H9 (cell line): ENCODE measurements at regions not wholly inside any gene's neighbourhood (a gene's known extent, or its start where the extent isn't known, plus 50 kb on each side); places are given as distances from the start of the nearest gene placed in this dataset.

Experiments used
- DNase-seq: peaks from one replicate; pipeline ENCODE4 v3.0.0-alpha.2; 2017
- H2AFZ ChIP-seq: one replicate; pipeline ENCODE4 v1.6.1; 2013; ENCODE audit warnings: mild to moderate bottlenecking, low read length, control low read depth, moderate library complexity
- H2AK5ac ChIP-seq: 2 replicates; pipeline ENCODE4 v1.6.1; 2013; ENCODE audit warnings: low read length, control low read depth, mixed read lengths; ENCODE audit not compliant: insufficient read length
- H2BK120ac ChIP-seq: one replicate; pipeline ENCODE4 v1.6.1; 2013; ENCODE audit warnings: low read depth, mild to moderate bottlenecking, low read length, control low read depth, inconsistent platforms; ENCODE audit not compliant: poor library complexity, severe bottlenecking
- H2BK12ac ChIP-seq: 2 replicates; pipeline ENCODE4 v1.6.1; 2013; ENCODE audit warnings: low read length, control low read depth, mixed read lengths, low read depth; ENCODE audit not compliant: insufficient read length
- H2BK15ac ChIP-seq: 2 replicates; pipeline ENCODE4 v1.6.1; 2013; ENCODE audit warnings: low read depth, low read length, control low read depth
- H2BK20ac ChIP-seq: one replicate; pipeline ENCODE4 v1.6.1; 2013; ENCODE audit warnings: low read depth, mild to moderate bottlenecking, low read length, control low read depth, inconsistent platforms; ENCODE audit not compliant: poor library complexity, severe bottlenecking
- H2BK5ac ChIP-seq: 2 replicates; pipeline ENCODE4 v1.6.1; 2013; ENCODE audit warnings: low read length, control low read depth, mixed read lengths; ENCODE audit not compliant: insufficient read length
- H3K14ac ChIP-seq: 2 replicates; pipeline ENCODE4 v1.6.1; 2013; ENCODE audit warnings: low read length, control low read depth; ENCODE audit not compliant: insufficient read depth
- H3K18ac ChIP-seq: 2 replicates; pipeline ENCODE4 v1.6.1; 2013; ENCODE audit warnings: low read depth, mild to moderate bottlenecking, mixed read lengths, low read length, control low read depth; ENCODE audit not compliant: insufficient read length
- H3K23ac ChIP-seq: 2 replicates; pipeline ENCODE4 v1.6.1; 2013; ENCODE audit warnings: low read length, control low read depth, mixed read lengths, low read depth; ENCODE audit not compliant: insufficient read length
- H3K23me2 ChIP-seq: 2 replicates; pipeline ENCODE4 v1.6.1; 2013; ENCODE audit warnings: low read depth, mild to moderate bottlenecking, mixed read lengths, low read length, control low read depth; ENCODE audit not compliant: insufficient read length, poor library complexity, severe bottlenecking
- H3K27ac ChIP-seq: 2 replicates; pipeline ENCODE4 v1.5.1; 2013; ENCODE audit warnings: low read length, control low read depth, mixed read lengths, low read depth; ENCODE audit not compliant: insufficient read length
- H3K27me3 ChIP-seq: 2 replicates; pipeline ENCODE4 v1.6.1; 2013; ENCODE audit warnings: low read length, control low read depth, inconsistent platforms; ENCODE audit not compliant: insufficient read depth
- H3K4ac ChIP-seq: 2 replicates; pipeline ENCODE4 v1.6.1; 2013; ENCODE audit warnings: low read depth, mild to moderate bottlenecking, control low read depth, inconsistent platforms, low read length, moderate library complexity
- H3K4me1 ChIP-seq: 2 replicates; pipeline ENCODE4 v1.6.1; 2013; ENCODE audit warnings: low read length, control low read depth, inconsistent platforms; ENCODE audit not compliant: insufficient read depth
- H3K4me2 ChIP-seq: 2 replicates; pipeline ENCODE4 v1.6.1; 2013; ENCODE audit warnings: low read length, control low read depth, mixed read lengths; ENCODE audit not compliant: insufficient read length, insufficient read depth
- H3K56ac ChIP-seq: 2 replicates; pipeline ENCODE4 v1.6.1; 2013; ENCODE audit warnings: low read depth, mild to moderate bottlenecking, mixed read lengths, low read length, control low read depth; ENCODE audit not compliant: insufficient read length
- H3K79me1 ChIP-seq: 2 replicates; pipeline ENCODE4 v1.6.1; 2013; ENCODE audit warnings: low read depth, mild to moderate bottlenecking, moderate library complexity, low read length, control low read depth, inconsistent platforms; ENCODE audit not compliant: insufficient read depth, poor library complexity, severe bottlenecking
- H3K79me2 ChIP-seq: 2 replicates; pipeline ENCODE4 v1.6.1; 2013; ENCODE audit warnings: low read length, control low read depth, inconsistent platforms; ENCODE audit not compliant: insufficient read depth
- H3K9ac ChIP-seq: 2 replicates; pipeline ENCODE4 v1.6.1; 2013; ENCODE audit warnings: low read length, control low read depth, mixed read lengths; ENCODE audit not compliant: insufficient read length; ENCODE audit errors: extremely low read depth
- H3K9me3 ChIP-seq: one replicate; pipeline ENCODE4 v1.6.1; 2013; ENCODE audit warnings: low read depth, low read length, inconsistent platforms; ENCODE audit not compliant: control insufficient read depth
- H3T11ph ChIP-seq: one replicate; pipeline ENCODE4 v1.6.1; 2013; ENCODE audit warnings: mild to moderate bottlenecking, low read length, control low read depth, inconsistent platforms
- H4K20me1 ChIP-seq: one replicate; pipeline ENCODE4 v1.6.1; 2013; ENCODE audit not compliant: control insufficient read depth, insufficient read length, insufficient read depth
- H4K5ac ChIP-seq: 2 replicates; pipeline ENCODE4 v1.6.1; 2013; ENCODE audit warnings: low read depth, mild to moderate bottlenecking, mixed read lengths, low read length, control low read depth; ENCODE audit not compliant: insufficient read length
- H4K8ac ChIP-seq: replicated peaks from 2 replicates; pipeline ENCODE4 v1.6.1; 2013; ENCODE audit warnings: low read length, control low read depth, mixed read lengths, low read depth; ENCODE audit not compliant: insufficient read length
- H4K91ac ChIP-seq: 2 replicates; pipeline ENCODE4 v1.6.1; 2013; ENCODE audit warnings: low read depth, mild to moderate bottlenecking, moderate library complexity, mixed read lengths, low read length, control low read depth; ENCODE audit not compliant: insufficient read length
- H3K27ac Mint-ChIP-seq, 3 experiments: 2 replicates in 2 of 3; 3 replicates in 1 of 3; pipeline ENCODE4 v1.8.0; 2020 to 2021; ENCODE audit warnings: mixed read lengths in 3 of 3, mild to moderate bottlenecking in 1 of 3, moderate library complexity in 1 of 3
- H3K27me3 Mint-ChIP-seq: 2 replicates; pipeline ENCODE4 v1.8.0; 2021; ENCODE audit warnings: low read depth, mild to moderate bottlenecking, moderate library complexity, mixed read lengths
- H3K36me3 Mint-ChIP-seq, 3 experiments: 2 replicates in 2 of 3; 3 replicates in 1 of 3; pipeline ENCODE4 v1.8.0; 2020 to 2021; ENCODE audit warnings: low read depth in 3 of 3, mixed read lengths in 3 of 3; ENCODE audit not compliant: insufficient read depth in 1 of 3
- H3K4me1 Mint-ChIP-seq, 2 experiments: 2 replicates each; pipeline ENCODE4 v1.8.0; 2020; ENCODE audit warnings: mixed read lengths in 2 of 2
- H3K4me3 Mint-ChIP-seq, 2 experiments: 2 replicates in 1 of 2; 3 replicates in 1 of 2; pipeline ENCODE4 v1.8.0; 2020 to 2021; ENCODE audit warnings: mild to moderate bottlenecking in 2 of 2, mixed read lengths in 2 of 2, moderate library complexity in 1 of 2
- H3K9me3 Mint-ChIP-seq, 2 experiments: 2 replicates in 1 of 2; 3 replicates in 1 of 2; pipeline ENCODE4 v1.8.0; 2020; ENCODE audit warnings: mild to moderate bottlenecking in 2 of 2, mixed read lengths in 2 of 2, moderate library complexity in 1 of 2
- WGBS: extraction: QIAGEN DNeasy Blood & Tissue Kit; methylation state at CpG from one replicate; pipeline ENCODE4 v1.1.7; 2013; ENCODE audit warnings: missing lambda C conversion rate, low lambda C conversion rate, mixed read lengths; ENCODE audit not compliant: insufficient read length; ENCODE audit errors: extremely low coverage; 5-methylcytosine and 5-hydroxymethylcytosine counted together
- TF ChIP-seq, protein P1 (sequence below): fragments of 200-600 bp; sonication (generic); conservative IDR thresholded peaks from 3 replicates; pipeline ENCODE4 v1.8.0; 2021; ENCODE audit warnings: antibody characterized with exemption, mild to moderate bottlenecking

DNA sequence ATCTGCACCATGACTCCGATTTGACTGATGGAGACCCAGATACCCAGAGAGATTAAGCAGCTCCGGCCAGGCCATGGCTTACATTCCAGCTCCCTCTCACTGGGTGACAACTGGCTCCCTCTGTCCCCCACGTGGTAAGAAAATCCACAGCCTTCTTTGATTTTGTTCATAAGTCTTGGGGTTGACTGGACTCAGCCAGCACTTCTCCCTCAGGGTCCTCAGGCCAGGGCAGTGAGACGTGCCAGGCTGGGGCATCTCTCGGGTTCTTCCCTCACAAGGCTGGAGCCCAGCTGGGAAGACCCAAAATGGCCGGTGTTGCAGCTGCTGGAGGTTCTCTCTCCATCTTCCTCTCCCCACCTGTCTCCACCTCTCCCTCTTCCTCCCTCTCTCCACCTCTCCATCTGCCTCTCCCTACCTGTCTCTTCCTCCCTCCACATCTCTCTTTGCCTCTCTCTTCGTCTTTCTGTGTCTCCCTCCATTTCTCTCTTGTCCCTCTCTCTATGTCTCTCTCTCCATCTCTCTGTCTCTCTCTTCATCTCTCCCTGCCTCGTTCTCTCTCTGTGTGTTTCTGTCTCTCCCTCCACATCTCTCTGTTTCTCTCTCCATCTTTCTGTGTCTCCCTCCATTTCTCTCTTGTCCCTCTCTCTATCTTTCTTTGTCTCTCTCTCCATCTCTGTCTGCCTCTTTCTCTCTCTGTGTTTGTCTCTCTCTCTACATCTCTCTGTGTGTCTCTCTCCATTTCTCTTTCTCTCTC lies 105.3 kb downstream of the FOXL1 start:
- Histone ChIP-seq H3K9me3 (no peaks in the 10 kb centered on the region), H3K14ac (no peak overlapping the region), H2BK5ac (no peak overlapping the region), H2BK120ac (no peak overlapping the region), H3K4me2 (no peak overlapping the region), H2BK20ac (no peak overlapping the region), H2BK15ac (no peak overlapping the region), H3K27me3 (no peaks in the 10 kb centered on the region), H4K91ac (no peak overlapping the region), H4K5ac (no peak overlapping the region), H3K18ac (no peak overlapping the region), H4K8ac (no peak overlapping the region), H3K79me1 (no peaks in the 10 kb centered on the region), H3K9ac (no peak overlapping the region), H2AK5ac (no peak overlapping the region), H2AFZ (no peak overlapping the region), H3K4me1 (no peaks in the 10 kb centered on the region), H3K23me2 (no peaks in the 10 kb centered on the region), H2BK12ac (no peak overlapping the region), H4K20me1 (no peaks in the 10 kb centered on the region), H3K23ac (no peak overlapping the region), H3K4ac (no peak overlapping the region), H3K27ac (no peak overlapping the region), H3T11ph (no peak overlapping the region), H3K56ac (no peak overlapping the region), H3K79me2 (no peaks in the 10 kb centered on the region)
- Mint-ChIP-seq H3K9me3 (peaks cover 6 to 11% of the 10 kb centered on the region in 2 experiments; a peak in 4 of 5 replicates), H3K27ac (no peak overlapping the region), H3K4me1 (no peaks in the 10 kb centered on the region), H3K27me3 (peaks cover 7% of the 10 kb centered on the region), H3K36me3 (peaks cover 0 to 6% (median 2%) of the 10 kb centered on the region in 3 experiments; a peak in 2 of 7 replicates), H3K4me3 (no peak overlapping the region; a peak in 1 of 5 replicates)
- no CpG with 5 or more reads among the region's 8 CpGs for WGBS
- DNase-seq = no peak
- TF ChIP-seq, protein P1, sequence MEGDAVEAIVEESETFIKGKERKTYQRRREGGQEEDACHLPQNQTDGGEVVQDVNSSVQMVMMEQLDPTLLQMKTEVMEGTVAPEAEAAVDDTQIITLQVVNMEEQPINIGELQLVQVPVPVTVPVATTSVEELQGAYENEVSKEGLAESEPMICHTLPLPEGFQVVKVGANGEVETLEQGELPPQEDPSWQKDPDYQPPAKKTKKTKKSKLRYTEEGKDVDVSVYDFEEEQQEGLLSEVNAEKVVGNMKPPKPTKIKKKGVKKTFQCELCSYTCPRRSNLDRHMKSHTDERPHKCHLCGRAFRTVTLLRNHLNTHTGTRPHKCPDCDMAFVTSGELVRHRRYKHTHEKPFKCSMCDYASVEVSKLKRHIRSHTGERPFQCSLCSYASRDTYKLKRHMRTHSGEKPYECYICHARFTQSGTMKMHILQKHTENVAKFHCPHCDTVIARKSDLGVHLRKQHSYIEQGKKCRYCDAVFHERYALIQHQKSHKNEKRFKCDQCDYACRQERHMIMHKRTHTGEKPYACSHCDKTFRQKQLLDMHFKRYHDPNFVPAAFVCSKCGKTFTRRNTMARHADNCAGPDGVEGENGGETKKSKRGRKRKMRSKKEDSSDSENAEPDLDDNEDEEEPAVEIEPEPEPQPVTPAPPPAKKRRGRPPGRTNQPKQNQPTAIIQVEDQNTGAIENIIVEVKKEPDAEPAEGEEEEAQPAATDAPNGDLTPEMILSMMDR = no peak
